HG03045 (cell line): ENCODE measurements at regions not wholly inside any gene's neighbourhood (a gene's known extent, or its start where the extent isn't known, plus 50 kb on each side); places are given as distances from the start of the nearest gene placed in this dataset.

Source experiments
- ATAC-seq: cut with Tn5 transposase; IDR thresholded peaks from one replicate; pipeline ENCODE4 v1.9.1; 2021; ENCODE audit warnings: mild to moderate bottlenecking, moderate library complexity; ENCODE audit not compliant: unreplicated experiment

- no peak for ATAC-seq
Measured at GRCh38 chr7:36029853-36030515, 123.1 kb upstream of the EEPD1 start.

GRCh38 chr7:36032361-36032818, 120.7 kb upstream of the EEPD1 start:
- no peak for ATAC-seq

GRCh38 chr7:36034020-36034419, 119.0 kb upstream of the EEPD1 start:
- ATAC-seq = no peak

GRCh38 chr7:36035186-36035585, 117.9 kb upstream of the EEPD1 start:
- no peak for ATAC-seq

- no peak for ATAC-seq
Measured at GRCh38 chr7:36036590-36036989, 116.5 kb upstream of the EEPD1 start.

GRCh38 chr7:36037121-36037662, 115.9 kb upstream of the EEPD1 start:
- no peak for ATAC-seq

- no peak for ATAC-seq
Measured at GRCh38 chr7:36038063-36038721, 114.9 kb upstream of the EEPD1 start.

- no peak for ATAC-seq
Measured at GRCh38 chr7:36039243-36039642, 113.8 kb upstream of the EEPD1 start.

- ATAC-seq = no peak
Measured at GRCh38 chr7:36039671-36040070, 113.4 kb upstream of the EEPD1 start.

GRCh38 chr7:36040679-36041078, 112.4 kb upstream of the EEPD1 start:
- ATAC-seq = no peak

- ATAC-seq = no peak
Measured at GRCh38 chr7:36044101-36044892, 108.8 kb upstream of the EEPD1 start.

- ATAC-seq = no peak
Measured at GRCh38 chr7:36045326-36045725, 107.7 kb upstream of the EEPD1 start.

- no peak for ATAC-seq
Measured at GRCh38 chr7:36045830-36046341, 107.2 kb upstream of the EEPD1 start.

GRCh38 chr7:36047091-36047658, 105.9 kb upstream of the EEPD1 start:
- no peak for ATAC-seq

- no peak for ATAC-seq
Measured at GRCh38 chr7:36048141-36048901, 104.7 kb upstream of the EEPD1 start.

GRCh38 chr7:36048902-36049240, 104.2 kb upstream of the EEPD1 start:
- no peak for ATAC-seq

- no peak for ATAC-seq
Measured at GRCh38 chr7:36051501-36051900, 101.6 kb upstream of the EEPD1 start.

- no peak for ATAC-seq
Measured at GRCh38 chr7:36053589-36053988, 99.5 kb upstream of the EEPD1 start.

- no peak for ATAC-seq
Measured at GRCh38 chr7:36054637-36055036, 98.4 kb upstream of the EEPD1 start.

GRCh38 chr7:36055207-36055606, 97.8 kb upstream of the EEPD1 start:
- ATAC-seq = no peak
